ENCODE measurements at regions not wholly inside any gene's neighbourhood (a gene's known extent, or its start where the extent isn't known, plus 50 kb on each side); places are given as distances from the start of the nearest gene placed in this dataset.

GRCh38 chr12:88310069-88310468 lies 168.0 kb downstream of the TMTC3 start:
- ChIA-PET CTCF (no interaction called here), POLR2A (no interaction called here)
- no peaks in the 10 kb centered on the region for H3K36me3 ChIP-seq (ENCODE audit: control insufficient read depth in 2 of 2, insufficient read depth in 1 of 2, low read length in 2 of 2)
- no peaks in the 10 kb centered on the region for H3K9me3 ChIP-seq (ENCODE audit: control insufficient read depth, insufficient read depth, low read depth, low read length)
- H3K4me3 ChIP-seq (ENCODE audit: low read depth, low read length): no peak overlapping the region
- TF ChIP-seq, protein P1, sequence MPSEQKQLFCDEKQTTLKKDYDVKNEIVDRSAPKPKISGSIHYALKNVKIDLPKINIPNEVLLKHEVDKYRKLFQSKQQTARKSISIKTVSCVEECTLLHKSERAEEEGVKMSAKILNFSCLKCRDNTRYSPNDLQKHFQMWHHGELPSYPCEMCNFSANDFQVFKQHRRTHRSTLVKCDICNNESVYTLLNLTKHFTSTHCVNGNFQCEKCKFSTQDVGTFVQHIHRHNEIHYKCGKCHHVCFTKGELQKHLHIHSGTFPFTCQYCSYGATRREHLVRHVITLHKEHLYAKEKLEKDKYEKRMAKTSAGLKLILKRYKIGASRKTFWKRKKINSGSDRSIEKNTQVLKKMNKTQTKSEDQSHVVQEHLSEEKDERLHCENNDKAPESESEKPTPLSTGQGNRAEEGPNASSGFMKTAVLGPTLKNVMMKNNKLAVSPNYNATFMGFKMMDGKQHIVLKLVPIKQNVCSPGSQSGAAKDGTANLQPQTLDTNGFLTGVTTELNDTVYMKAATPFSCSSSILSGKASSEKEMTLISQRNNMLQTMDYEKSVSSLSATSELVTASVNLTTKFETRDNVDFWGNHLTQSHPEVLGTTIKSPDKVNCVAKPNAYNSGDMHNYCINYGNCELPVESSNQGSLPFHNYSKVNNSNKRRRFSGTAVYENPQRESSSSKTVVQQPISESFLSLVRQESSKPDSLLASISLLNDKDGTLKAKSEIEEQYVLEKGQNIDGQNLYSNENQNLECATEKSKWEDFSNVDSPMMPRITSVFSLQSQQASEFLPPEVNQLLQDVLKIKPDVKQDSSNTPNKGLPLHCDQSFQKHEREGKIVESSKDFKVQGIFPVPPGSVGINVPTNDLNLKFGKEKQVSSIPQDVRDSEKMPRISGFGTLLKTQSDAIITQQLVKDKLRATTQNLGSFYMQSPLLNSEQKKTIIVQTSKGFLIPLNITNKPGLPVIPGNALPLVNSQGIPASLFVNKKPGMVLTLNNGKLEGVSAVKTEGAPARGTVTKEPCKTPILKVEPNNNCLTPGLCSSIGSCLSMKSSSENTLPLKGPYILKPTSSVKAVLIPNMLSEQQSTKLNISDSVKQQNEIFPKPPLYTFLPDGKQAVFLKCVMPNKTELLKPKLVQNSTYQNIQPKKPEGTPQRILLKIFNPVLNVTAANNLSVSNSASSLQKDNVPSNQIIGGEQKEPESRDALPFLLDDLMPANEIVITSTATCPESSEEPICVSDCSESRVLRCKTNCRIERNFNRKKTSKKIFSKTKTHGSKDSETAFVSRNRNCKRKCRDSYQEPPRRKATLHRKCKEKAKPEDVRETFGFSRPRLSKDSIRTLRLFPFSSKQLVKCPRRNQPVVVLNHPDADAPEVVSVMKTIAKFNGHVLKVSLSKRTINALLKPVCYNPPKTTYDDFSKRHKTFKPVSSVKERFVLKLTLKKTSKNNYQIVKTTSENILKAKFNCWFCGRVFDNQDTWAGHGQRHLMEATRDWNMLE (tag by site-specific recombination; conservative IDR thresholded peaks at IDR 0.05; ENCODE audit: low read depth): no peak
- H3K27ac ChIP-seq (ENCODE audit: extremely low read depth, low read depth, low read length): no peak overlapping the region
- H3K4me1 ChIP-seq (ENCODE audit: control insufficient read depth, insufficient read depth, low read length): peaks cover 3% of the 10 kb centered on the region; the same call in 1 of the 2 replicates

DNA sequence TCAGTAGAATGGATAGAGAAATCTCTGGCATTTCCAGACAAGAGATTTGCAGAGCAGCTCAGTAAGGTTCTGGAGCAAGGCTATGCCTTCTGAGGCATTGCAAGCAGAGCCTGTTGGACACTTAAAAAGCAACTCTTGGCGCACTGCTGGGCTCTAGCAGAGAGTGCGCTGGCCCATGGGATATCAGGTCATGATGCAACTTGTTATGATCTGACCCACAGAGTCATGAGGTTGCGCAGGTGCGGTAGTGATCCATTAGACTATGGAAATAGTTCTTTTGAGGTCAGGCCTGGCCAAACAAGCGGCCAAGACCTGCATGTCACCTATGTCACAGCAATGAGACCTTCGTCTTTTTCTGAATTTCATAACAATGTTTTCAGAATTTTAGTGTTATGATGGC lies 168.6 kb downstream of the TMTC3 start:
- Histone ChIP-seq H3K4me3 (ENCODE audit: low read depth, low read length) (no peak overlapping the region), H3K4me1 (ENCODE audit: control insufficient read depth, insufficient read depth, low read length) (peaks cover 3% of the 10 kb centered on the region; the same call in 1 of the 2 replicates), H3K27ac (ENCODE audit: extremely low read depth, low read depth, low read length) (no peak overlapping the region), H3K9me3 (ENCODE audit: control insufficient read depth, insufficient read depth, low read depth, low read length) (no peaks in the 10 kb centered on the region), H3K36me3 (ENCODE audit: control insufficient read depth in 2 of 2, insufficient read depth in 1 of 2, low read length in 2 of 2) (no peaks in the 10 kb centered on the region)
- ChIA-PET POLR2A (no interaction called here), CTCF (interaction anchor here (0.7 kb wide), 1 partner anchor 156 kb away, joined by 3 read pairs; no protein-coding TSS in a partner anchor)
- TF ChIP-seq, protein P2, sequence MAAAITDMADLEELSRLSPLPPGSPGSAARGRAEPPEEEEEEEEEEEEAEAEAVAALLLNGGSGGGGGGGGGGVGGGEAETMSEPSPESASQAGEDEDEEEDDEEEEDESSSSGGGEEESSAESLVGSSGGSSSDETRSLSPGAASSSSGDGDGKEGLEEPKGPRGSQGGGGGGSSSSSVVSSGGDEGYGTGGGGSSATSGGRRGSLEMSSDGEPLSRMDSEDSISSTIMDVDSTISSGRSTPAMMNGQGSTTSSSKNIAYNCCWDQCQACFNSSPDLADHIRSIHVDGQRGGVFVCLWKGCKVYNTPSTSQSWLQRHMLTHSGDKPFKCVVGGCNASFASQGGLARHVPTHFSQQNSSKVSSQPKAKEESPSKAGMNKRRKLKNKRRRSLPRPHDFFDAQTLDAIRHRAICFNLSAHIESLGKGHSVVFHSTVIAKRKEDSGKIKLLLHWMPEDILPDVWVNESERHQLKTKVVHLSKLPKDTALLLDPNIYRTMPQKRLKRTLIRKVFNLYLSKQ (tag by site-specific recombination; IDR thresholded peaks at IDR 0.05; ENCODE audit: borderline replicate concordance): no peak
- TF ChIP-seq, protein P3, sequence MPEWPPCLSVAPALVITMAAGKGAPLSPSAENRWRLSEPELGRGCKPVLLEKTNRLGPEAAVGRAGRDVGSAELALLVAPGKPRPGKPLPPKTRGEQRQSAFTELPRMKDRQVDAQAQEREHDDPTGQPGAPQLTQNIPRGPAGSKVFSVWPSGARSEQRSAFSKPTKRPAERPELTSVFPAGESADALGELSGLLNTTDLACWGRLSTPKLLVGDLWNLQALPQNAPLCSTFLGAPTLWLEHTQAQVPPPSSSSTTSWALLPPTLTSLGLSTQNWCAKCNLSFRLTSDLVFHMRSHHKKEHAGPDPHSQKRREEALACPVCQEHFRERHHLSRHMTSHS (tag by site-specific recombination; IDR thresholded peaks at IDR 0.05): no peak

- no peak overlapping the region for H3K27ac ChIP-seq (ENCODE audit: extremely low read depth, low read depth, low read length)
- ChIA-PET POLR2A (no interaction called here), CTCF (no interaction called here)
- H3K4me3 ChIP-seq (ENCODE audit: low read depth, low read length): no peak overlapping the region
- peaks cover 3% of the 10 kb centered on the region; the same call in 1 of the 2 replicates for H3K4me1 ChIP-seq (ENCODE audit: control insufficient read depth, insufficient read depth, low read length)
- no peaks in the 10 kb centered on the region for H3K36me3 ChIP-seq (ENCODE audit: control insufficient read depth in 2 of 2, insufficient read depth in 1 of 2, low read length in 2 of 2)
- H3K9me3 ChIP-seq (ENCODE audit: control insufficient read depth, insufficient read depth, low read depth, low read length): no peaks in the 10 kb centered on the region
- TF ChIP-seq ZNF335 (tag by site-specific recombination; conservative IDR thresholded peaks at IDR 0.05) (no peak), ZNF292 (tag by site-specific recombination; IDR thresholded peaks at IDR 0.05; ENCODE audit: borderline replicate concordance, low read depth) (no peak), ZFP69B (tag by site-specific recombination; IDR thresholded peaks at IDR 0.05) (no peak), BCL11B (tag by site-specific recombination; IDR thresholded peaks at IDR 0.05; ENCODE audit: low read depth) (no peak), ZSCAN23 (tag by site-specific recombination; IDR thresholded peaks at IDR 0.05) (no peak), ZNF280C (tag by site-specific recombination; IDR thresholded peaks at IDR 0.05) (no peak), ZNF366 (tag by site-specific recombination; conservative IDR thresholded peaks at IDR 0.05) (no peak), PATZ1 (tag by site-specific recombination; IDR thresholded peaks at IDR 0.05) (no peak), BCL11A (tag by site-specific recombination; IDR thresholded peaks at IDR 0.05; ENCODE audit: low read depth) (no peak), ZNF837 (tag by site-specific recombination; IDR thresholded peaks at IDR 0.05) (no peak)
- TF ChIP-seq, protein P4, sequence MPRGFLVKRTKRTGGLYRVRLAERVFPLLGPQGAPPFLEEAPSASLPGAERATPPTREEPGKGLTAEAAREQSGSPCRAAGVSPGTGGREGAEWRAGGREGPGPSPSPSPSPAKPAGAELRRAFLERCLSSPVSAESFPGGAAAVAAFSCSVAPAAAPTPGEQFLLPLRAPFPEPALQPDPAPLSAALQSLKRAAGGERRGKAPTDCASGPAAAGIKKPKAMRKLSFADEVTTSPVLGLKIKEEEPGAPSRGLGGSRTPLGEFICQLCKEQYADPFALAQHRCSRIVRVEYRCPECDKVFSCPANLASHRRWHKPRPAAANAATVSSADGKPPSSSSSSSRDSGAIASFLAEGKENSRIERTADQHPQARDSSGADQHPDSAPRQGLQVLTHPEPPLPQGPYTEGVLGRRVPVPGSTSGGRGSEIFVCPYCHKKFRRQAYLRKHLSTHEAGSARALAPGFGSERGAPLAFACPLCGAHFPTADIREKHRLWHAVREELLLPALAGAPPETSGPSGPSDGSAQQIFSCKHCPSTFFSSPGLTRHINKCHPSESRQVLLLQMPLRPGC (tag by site-specific recombination; IDR thresholded peaks at IDR 0.05): no peak
- TF ChIP-seq, protein P5, sequence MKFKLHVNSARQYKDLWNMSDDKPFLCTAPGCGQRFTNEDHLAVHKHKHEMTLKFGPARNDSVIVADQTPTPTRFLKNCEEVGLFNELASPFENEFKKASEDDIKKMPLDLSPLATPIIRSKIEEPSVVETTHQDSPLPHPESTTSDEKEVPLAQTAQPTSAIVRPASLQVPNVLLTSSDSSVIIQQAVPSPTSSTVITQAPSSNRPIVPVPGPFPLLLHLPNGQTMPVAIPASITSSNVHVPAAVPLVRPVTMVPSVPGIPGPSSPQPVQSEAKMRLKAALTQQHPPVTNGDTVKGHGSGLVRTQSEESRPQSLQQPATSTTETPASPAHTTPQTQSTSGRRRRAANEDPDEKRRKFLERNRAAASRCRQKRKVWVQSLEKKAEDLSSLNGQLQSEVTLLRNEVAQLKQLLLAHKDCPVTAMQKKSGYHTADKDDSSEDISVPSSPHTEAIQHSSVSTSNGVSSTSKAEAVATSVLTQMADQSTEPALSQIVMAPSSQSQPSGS (tag by site-specific recombination; IDR thresholded peaks at IDR 0.05; ENCODE audit: low read depth): no peak
These were observed 171.4 kb downstream of the TMTC3 start for GRCh38 chr12:88313554-88313953.
